ENCODE measurements at regions not wholly inside any gene's neighbourhood (a gene's known extent, or its start where the extent isn't known, plus 50 kb on each side); places are given as distances from the start of the nearest gene placed in this dataset.

GRCh38 chr16:16945207-16945606, 525.6 kb downstream of the XYLT1 start:
- TF ChIP-seq CTCF (conservative IDR thresholded peaks at IDR 0.05; ENCODE audit: low read depth, low read length) (no peak), POLR2A (IDR thresholded peaks at IDR 0.05; ENCODE audit: low read depth, low read length) (no peak)
- TF ChIP-seq, protein P1, sequence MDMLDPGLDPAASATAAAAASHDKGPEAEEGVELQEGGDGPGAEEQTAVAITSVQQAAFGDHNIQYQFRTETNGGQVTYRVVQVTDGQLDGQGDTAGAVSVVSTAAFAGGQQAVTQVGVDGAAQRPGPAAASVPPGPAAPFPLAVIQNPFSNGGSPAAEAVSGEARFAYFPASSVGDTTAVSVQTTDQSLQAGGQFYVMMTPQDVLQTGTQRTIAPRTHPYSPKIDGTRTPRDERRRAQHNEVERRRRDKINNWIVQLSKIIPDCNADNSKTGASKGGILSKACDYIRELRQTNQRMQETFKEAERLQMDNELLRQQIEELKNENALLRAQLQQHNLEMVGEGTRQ (IDR thresholded peaks at IDR 0.05; ENCODE audit: low read depth, low read length): no peak
